Esophagus squamous epithelium (tissue), 4 donors: ENCODE measurements at regions not wholly inside any gene's neighbourhood (a gene's known extent, or its start where the extent isn't known, plus 50 kb on each side); places are given as distances from the start of the nearest gene placed in this dataset.

Source experiments
- POLR2A ChIP-seq, 4 donors: fragments of 450-650 bp; IDR thresholded peaks; one replicate each; pipeline ENCODE4 v1.6.1; 2017; ENCODE audit warnings: antibody characterized with exemption in 4 of 4, mild to moderate bottlenecking in 4 of 4, moderate library complexity in 3 of 4
- TF ChIP-seq, protein P1 (sequence below), 6 experiments: fragments of 450-650 bp in 4 of 6; fragments of 200-600 bp in 2 of 6; sonication (generic) in 2 of 6; IDR thresholded peaks; one replicate each; pipeline ENCODE4 v1.5.1; 2016 to 2019; ENCODE audit warnings: antibody characterized with exemption in 6 of 6, mild to moderate bottlenecking in 4 of 6, moderate library complexity in 4 of 6

DNA sequence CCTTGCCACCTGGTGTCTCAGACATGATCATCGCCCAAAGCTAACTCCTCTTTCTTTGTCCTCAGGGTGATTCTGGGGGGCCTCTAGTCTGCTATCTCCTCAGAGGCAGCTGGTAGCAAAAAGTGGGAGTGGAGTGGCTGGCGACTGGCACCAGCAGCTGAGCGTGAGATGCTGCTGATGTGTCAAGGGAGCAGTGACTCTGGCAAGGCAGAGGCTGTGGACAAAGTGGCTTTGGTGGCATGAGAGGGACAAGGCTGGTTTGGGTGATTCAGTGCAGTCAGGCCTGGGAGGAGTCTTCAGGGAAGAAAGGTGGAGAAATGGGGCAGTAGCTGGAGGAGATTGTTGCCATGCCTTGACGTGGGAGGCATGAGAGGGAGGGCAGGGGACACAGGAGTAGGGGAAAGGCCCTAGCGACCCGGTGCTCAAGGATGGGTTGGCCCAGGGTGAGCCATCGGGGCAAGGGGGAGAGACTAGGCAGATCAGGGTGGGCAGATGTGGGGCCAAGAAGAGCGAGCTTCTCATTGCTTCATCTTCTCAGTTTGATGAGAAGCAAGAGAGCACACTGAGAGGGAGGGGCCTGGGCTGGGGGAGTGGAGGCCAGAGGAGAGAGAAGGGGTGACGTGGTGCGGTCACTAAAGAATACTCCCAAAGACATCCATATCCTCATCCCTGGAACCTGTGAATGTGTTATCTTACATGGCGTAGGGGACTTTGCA lies 64.2 kb upstream of the SPTLC1 start:
- TF ChIP-seq, protein P1, sequence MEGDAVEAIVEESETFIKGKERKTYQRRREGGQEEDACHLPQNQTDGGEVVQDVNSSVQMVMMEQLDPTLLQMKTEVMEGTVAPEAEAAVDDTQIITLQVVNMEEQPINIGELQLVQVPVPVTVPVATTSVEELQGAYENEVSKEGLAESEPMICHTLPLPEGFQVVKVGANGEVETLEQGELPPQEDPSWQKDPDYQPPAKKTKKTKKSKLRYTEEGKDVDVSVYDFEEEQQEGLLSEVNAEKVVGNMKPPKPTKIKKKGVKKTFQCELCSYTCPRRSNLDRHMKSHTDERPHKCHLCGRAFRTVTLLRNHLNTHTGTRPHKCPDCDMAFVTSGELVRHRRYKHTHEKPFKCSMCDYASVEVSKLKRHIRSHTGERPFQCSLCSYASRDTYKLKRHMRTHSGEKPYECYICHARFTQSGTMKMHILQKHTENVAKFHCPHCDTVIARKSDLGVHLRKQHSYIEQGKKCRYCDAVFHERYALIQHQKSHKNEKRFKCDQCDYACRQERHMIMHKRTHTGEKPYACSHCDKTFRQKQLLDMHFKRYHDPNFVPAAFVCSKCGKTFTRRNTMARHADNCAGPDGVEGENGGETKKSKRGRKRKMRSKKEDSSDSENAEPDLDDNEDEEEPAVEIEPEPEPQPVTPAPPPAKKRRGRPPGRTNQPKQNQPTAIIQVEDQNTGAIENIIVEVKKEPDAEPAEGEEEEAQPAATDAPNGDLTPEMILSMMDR (IDR thresholded peaks at IDR 0.05): no peak
- TF ChIP-seq POLR2A (IDR thresholded peaks at IDR 0.05): no peak
